H1 (cell line): ENCODE measurements at regions not wholly inside any gene's neighbourhood (a gene's known extent, or its start where the extent isn't known, plus 50 kb on each side); places are given as distances from the start of the nearest gene placed in this dataset.

ENCODE experiments used
- NANOG ChIP-seq: IDR thresholded peaks from 2 replicates; pipeline ENCODE4 v1.6.1; 2011; ENCODE audit warnings: low read length, low read depth, mild to moderate bottlenecking, inconsistent platforms; ENCODE audit not compliant: insufficient read depth, poor library complexity, severe bottlenecking
- PHF8 ChIP-seq: fragments of 200-600 bp; sonication (generic); conservative IDR thresholded peaks from 2 replicates; pipeline ENCODE4 v1.7.1; 2012; ENCODE audit warnings: low read depth, mild to moderate bottlenecking, inconsistent platforms, low read length, moderate library complexity
- SAP30 ChIP-seq: fragments of 300-600 bp; sonication (generic); IDR thresholded peaks from 2 replicates; pipeline ENCODE4 v1.7.1; 2012; ENCODE audit warnings: low read length, moderate library complexity, mild to moderate bottlenecking, inconsistent platforms; ENCODE audit not compliant: insufficient read depth, insufficient replicate concordance

DNA sequence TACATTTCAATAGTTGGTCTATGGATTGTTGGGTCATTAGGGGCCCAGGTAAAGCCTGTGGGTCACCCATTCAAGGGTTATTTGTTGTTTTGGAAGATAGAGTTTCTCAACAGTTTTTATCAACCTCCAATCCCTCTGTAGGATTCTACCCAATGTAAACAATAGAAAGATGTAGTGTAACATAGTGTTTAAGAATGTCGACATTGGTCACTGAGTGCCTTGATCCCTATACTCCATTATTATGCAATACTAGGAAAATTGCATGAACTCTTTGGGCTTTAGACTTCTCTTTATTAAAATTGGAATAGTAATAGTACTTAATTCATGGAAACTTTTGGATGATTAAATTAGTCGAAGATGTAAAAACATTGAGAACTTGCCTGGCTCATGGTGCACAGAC is 292.1 kb downstream of the GPD2 start (continued):
- no peak for TF ChIP-seq SAP30
- TF ChIP-seq PHF8, result no peak
- no peak for TF ChIP-seq NANOG
